ENCODE measurements at regions not wholly inside any gene's neighbourhood (a gene's known extent, or its start where the extent isn't known, plus 50 kb on each side); places are given as distances from the start of the nearest gene placed in this dataset.

DNA sequence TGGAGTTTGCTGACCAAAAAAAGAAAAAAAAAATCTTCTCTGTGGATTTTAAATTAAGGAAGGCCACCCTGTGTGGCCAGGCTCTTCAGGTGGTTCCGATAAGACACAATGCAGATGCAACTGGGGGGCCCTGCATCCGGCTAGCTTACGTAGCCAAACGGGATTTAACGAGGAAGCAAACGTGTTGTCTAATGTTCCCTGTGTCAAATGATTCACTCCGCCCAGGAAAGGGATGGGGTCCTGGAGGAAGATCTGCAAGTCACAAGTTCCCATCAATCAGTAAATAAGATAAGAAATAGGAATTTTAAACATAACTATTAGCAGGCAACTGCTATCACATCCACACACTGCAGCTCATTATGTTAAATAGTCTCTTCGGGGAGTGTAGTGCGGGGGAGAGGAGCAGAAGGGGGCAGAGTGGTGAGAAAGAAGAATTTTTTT, 216.4 kb upstream of the GYPA start:
- DNase-seq (ENCODE audit: extremely low spot score): no peak
- TF ChIP-seq, protein P1, sequence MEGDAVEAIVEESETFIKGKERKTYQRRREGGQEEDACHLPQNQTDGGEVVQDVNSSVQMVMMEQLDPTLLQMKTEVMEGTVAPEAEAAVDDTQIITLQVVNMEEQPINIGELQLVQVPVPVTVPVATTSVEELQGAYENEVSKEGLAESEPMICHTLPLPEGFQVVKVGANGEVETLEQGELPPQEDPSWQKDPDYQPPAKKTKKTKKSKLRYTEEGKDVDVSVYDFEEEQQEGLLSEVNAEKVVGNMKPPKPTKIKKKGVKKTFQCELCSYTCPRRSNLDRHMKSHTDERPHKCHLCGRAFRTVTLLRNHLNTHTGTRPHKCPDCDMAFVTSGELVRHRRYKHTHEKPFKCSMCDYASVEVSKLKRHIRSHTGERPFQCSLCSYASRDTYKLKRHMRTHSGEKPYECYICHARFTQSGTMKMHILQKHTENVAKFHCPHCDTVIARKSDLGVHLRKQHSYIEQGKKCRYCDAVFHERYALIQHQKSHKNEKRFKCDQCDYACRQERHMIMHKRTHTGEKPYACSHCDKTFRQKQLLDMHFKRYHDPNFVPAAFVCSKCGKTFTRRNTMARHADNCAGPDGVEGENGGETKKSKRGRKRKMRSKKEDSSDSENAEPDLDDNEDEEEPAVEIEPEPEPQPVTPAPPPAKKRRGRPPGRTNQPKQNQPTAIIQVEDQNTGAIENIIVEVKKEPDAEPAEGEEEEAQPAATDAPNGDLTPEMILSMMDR (IDR thresholded peaks at IDR 0.05; ENCODE audit: control extremely low read depth, extremely low read depth, low read depth, missing control alignments): no peak
- ChIA-PET POLR2A (no interaction called here), CTCF (interaction anchor here (1.1 to 1.9 kb wide), 3 partner anchors 10 to 25 kb away, joined by 3 to 5 read pairs (median 4); no protein-coding TSS in a partner anchor)

GRCh38 chr4:144357975-144358374, 217.5 kb upstream of the GYPA start:
- no peak for DNase-seq (ENCODE audit: extremely low spot score)
- TF ChIP-seq, protein P1 (IDR thresholded peaks at IDR 0.05; ENCODE audit: control extremely low read depth, extremely low read depth, low read depth, missing control alignments): no peak
- ChIA-PET CTCF (interaction anchor here (1.0 to 1.1 kb wide), 2 partner anchors 12 to 26 kb away, joined by 4 read pairs; no protein-coding TSS in a partner anchor), POLR2A (no interaction called here)

DNA sequence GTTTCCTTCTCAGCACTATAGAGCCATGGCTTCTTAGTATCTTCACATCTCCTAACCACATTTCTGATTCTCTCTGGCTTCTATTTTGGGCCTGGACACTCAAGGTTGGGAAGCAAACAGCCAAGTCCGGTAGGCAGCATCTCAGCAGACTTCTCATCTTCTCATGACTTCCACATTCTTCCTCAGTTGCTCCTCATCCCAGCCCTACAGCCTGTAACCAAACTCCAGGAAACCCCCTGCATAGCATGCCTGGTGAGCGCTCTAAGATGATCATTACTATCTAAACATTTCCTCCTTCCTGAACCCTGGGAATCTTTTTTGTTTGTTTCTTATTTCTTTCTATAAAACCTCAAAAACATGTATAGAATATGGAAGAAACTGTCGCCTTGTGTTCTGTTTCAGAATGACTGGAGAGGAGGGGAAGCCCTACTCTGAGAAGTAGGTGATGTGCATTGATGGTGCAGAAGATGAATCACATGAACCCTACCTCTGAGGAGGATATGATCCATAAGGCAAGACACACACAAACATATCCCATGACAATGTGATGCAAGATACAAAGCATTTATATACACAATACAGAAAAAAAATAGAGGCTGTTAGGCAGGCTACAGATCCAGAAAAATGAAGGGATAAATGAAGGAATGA, 219.8 kb upstream of the GYPA start:
- ChIA-PET CTCF (no interaction called here), POLR2A (interaction anchor here (0.6 kb wide), 1 partner anchor 658 kb away, joined by 3 read pairs; no protein-coding TSS in a partner anchor)
- no peak for DNase-seq (ENCODE audit: extremely low spot score)
- TF ChIP-seq, protein P1 (IDR thresholded peaks at IDR 0.05; ENCODE audit: control extremely low read depth, extremely low read depth, low read depth, missing control alignments): no peak

GRCh38 chr4:144362366-144362765, 221.8 kb upstream of the GYPA start:
- POLR2A ChIA-PET: no interaction called here
- CTCF ChIA-PET: no interaction called here

DNA sequence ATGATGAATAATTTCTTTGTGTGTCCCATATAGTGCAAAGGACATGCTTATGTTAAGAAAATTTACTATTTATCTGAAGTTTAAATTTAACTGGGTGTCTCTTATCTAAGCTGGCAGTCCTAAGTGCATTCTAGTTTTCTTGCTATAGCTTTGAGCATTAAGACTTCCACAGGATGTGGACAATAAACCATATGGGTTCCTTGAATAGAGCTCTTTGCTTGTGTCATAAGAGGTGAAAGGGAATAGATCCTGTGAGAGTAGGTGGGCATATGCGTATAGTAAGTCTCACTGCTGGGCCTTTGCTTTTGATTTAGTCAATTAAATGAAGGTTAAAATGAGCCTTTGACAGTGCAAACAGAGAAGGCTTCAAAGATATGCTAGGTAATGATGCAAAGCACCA, 223.4 kb upstream of the GYPA start:
- DNase-seq (ENCODE audit: extremely low spot score): no peak
- TF ChIP-seq, protein P1 (IDR thresholded peaks at IDR 0.05; ENCODE audit: control extremely low read depth, extremely low read depth, low read depth, missing control alignments): no peak
- ChIA-PET POLR2A (no interaction called here), CTCF (interaction anchor here (1.1 to 1.4 kb wide), 2 partner anchors 14 to 15 kb away, joined by 3 to 4 read pairs; no protein-coding TSS in a partner anchor)

More at GRCh38 chr4:144362366-144362765, 221.8 kb upstream of the GYPA start:
- TF ChIP-seq, protein P1 (IDR thresholded peaks at IDR 0.05; ENCODE audit: control extremely low read depth, extremely low read depth, low read depth, missing control alignments): no peak
- no peak for DNase-seq (ENCODE audit: extremely low spot score)

- DNase-seq (ENCODE audit: extremely low spot score): no peak
- ChIA-PET POLR2A (no interaction called here), CTCF (interaction anchor here (1.4 kb wide), 1 partner anchor 10 kb away, joined by 5 read pairs; no protein-coding TSS in a partner anchor)
- TF ChIP-seq, protein P1 (IDR thresholded peaks at IDR 0.05; ENCODE audit: control extremely low read depth, extremely low read depth, low read depth, missing control alignments): no peak
These were observed 225.9 kb upstream of the GYPA start for GRCh38 chr4:144366425-144366824.
